Spleen (tissue), 11 donors: ENCODE measurements at regions not wholly inside any gene's neighbourhood (a gene's known extent, or its start where the extent isn't known, plus 50 kb on each side); places are given as distances from the start of the nearest gene placed in this dataset.
"Not testable (repeated sequence)": the region's sequence is repeated elsewhere in the genome, so short reads cannot be mapped to it uniquely, and the experiment has no call there.

Source experiments
- DNase-seq: peaks from one replicate; pipeline ENCODE4 v3.0.0-alpha.2; 2020
- H3K27ac ChIP-seq, 8 donors: fragments of 200-600 bp; sonication (generic) in 7 of 8; 1 replicate in 4 of 8; 2 replicates in 4 of 8; pipeline versions ENCODE4 v1.5.0 to v1.8.0; 2016 to 2021; ENCODE audit warnings: inconsistent platforms in 4 of 8, mild to moderate bottlenecking in 4 of 8, moderate library complexity in 1 of 8
- H3K27me3 ChIP-seq, 7 donors: fragments of 200-600 bp; sonication (generic) in 6 of 7; replicated peaks in 1 of 7; 1 replicate in 4 of 7; 2 replicates in 3 of 7; pipeline versions ENCODE4 v1.5.0 to v1.8.0; 2016 to 2021; ENCODE audit warnings: inconsistent platforms in 3 of 7, mild to moderate bottlenecking in 1 of 7
- H3K36me3 ChIP-seq, 6 donors: fragments of 200-600 bp; sonication (generic) in 5 of 6; 1 replicate in 4 of 6; 2 replicates in 2 of 6; pipeline versions ENCODE4 v1.5.0 to v1.8.0; 2016 to 2021; ENCODE audit warnings: inconsistent platforms in 2 of 6
- H3K4me1 ChIP-seq, 6 donors: fragments of 200-600 bp; sonication (generic) in 5 of 6; 1 replicate in 3 of 6; 2 replicates in 3 of 6; pipeline versions ENCODE4 v1.5.0 to v1.8.0; 2016 to 2021; ENCODE audit warnings: inconsistent platforms in 3 of 6
- H3K4me3 ChIP-seq, 8 donors: fragments of 200-600 bp; sonication (generic) in 7 of 8; 1 replicate in 4 of 8; 2 replicates in 4 of 8; pipeline versions ENCODE4 v1.5.0 to v1.8.0; 2016 to 2021; ENCODE audit warnings: inconsistent platforms in 4 of 8, mild to moderate bottlenecking in 4 of 8, moderate library complexity in 2 of 8
- H3K9me3 ChIP-seq, 8 donors: fragments of 200-600 bp; sonication (generic) in 7 of 8; 1 replicate in 4 of 8; 2 replicates in 4 of 8; pipeline versions ENCODE4 v1.5.0 to v1.8.0; 2016 to 2021; ENCODE audit warnings: inconsistent platforms in 4 of 8
- POLR2A ChIP-seq, 3 donors: fragments of 450-650 bp; IDR thresholded peaks; one replicate each; pipeline ENCODE4 v1.5.1; 2017; ENCODE audit warnings: antibody characterized with exemption in 3 of 3, mild to moderate bottlenecking in 1 of 3
- POLR2AphosphoS5 ChIP-seq, 3 donors: sonication (generic); formaldehyde crosslinking; IDR thresholded peaks; one replicate each; pipeline ENCODE4 v1.5.1; 2017; ENCODE audit warnings: antibody characterized with exemption in 3 of 3
- WGBS, 5 donors: extraction: QIAGEN DNeasy Blood & Tissue Kit in 3 of 5; methylation state at CpG; one replicate each; pipeline versions ENCODE4 v1.1.5 to v1.1.7; 2013 to 2018; 5-methylcytosine and 5-hydroxymethylcytosine counted together
- intact Hi-C: fragments of 100-400 bp; cut with DNase I; formaldehyde crosslinking; loops from one replicate; pipeline ENCODE4 v1.15.0; 2023; ENCODE audit warnings: low total_unique reads
- TF ChIP-seq, protein P1 (sequence below), 11 experiments: fragments of 200-600 bp in 7 of 11; fragments of 450-650 bp in 4 of 11; sonication (generic) in 4 of 11; IDR thresholded peaks in 8 of 11; conservative IDR thresholded peaks in 3 of 11; 1 replicate in 7 of 11; 2 replicates in 4 of 11; pipeline versions ENCODE4 v1.4.0 to v1.8.0; 2016 to 2021; ENCODE audit warnings: antibody characterized with exemption in 11 of 11, inconsistent platforms in 4 of 11, mild to moderate bottlenecking in 1 of 11
- donor health status: healthy with polysubstance abuse.
- donor health status: DM: no; HTN: no; CAD: no; lungs with moderate emphysema.
- donor health status: DM: no; HTN: no; CAD: no.
- donor health status: Bipolar disorder and iron deficiency.
- donor health status: healthy.
- donor health status: DM: no; HTN: no; CAD: no.
- donor health status: DM: yes; HTN: yes; CAD: no.

DNA sequence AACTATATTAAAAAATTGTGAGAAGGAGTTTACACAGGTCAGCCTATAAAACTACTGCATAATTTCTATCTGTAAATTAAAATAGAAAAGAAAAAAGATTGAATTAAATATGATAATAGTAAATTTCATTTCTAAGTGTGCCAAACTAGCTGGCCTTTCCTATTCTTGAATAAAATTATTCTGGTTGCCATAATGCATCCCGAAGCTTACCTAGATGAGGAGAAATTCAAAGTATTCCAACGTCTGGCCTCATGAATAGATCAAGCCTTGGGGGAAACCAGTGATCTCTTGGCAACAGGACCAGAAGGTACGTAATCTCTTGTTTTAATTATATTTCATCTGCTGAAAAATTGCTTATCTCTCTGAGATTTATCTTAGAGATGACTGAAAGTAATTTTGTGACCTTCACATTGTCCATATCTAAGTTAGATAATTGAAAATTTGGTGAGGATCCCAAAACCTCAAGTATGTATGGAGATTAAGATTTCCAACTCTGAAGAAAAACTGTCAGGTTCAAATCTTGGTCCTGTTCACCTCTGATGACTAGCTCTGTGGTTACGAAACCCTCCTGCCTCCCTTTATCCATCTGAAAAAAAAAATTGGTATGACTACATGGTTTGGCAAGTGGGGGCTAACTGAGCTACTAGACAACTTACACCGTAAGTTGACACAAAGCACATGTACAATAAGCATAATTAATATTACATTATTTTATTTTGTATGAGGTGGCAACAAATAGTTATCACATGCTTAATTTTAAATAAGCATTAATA lies 891.4 kb upstream of the ADAMTS5 start:
- DNase-seq, H3K9me3 ChIP-seq, intact Hi-C loops, H3K27ac ChIP-seq, H3K4me3 ChIP-seq, H3K27me3 ChIP-seq, H3K36me3 ChIP-seq, H3K4me1 ChIP-seq: not testable (repeated sequence)
- WGBS, 5 donors: 80 to 91% (median 86%) methylated on average over 5 of the region's 5 CpGs

DNA sequence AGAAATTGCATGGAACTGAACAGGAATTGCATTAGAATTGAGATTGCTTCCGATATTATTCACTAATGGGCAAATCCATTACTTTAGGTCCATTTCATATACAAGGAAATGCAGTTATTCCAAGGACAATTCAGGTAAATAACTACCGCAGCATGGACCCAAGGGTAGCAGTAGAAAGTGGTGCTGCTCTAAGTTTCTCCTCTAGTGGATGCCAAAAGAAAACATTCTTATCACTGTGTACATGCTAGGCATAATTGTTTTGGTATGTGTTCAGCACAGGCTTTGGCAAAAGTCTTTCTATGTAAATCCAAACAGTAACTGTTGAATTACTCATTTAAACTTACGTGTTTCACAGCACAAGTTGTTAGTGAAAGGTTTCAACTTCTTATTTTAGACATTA lies 890.1 kb upstream of the ADAMTS5 start:
- H3K4me1 ChIP-seq, H3K9me3 ChIP-seq, DNase-seq, H3K4me3 ChIP-seq, H3K27ac ChIP-seq, intact Hi-C loops, H3K27me3 ChIP-seq, H3K36me3 ChIP-seq: not testable (repeated sequence)
- 76 to 91% (median 83%) methylated on average over 3 of the region's 3 CpGs for WGBS, 5 donors

DNA sequence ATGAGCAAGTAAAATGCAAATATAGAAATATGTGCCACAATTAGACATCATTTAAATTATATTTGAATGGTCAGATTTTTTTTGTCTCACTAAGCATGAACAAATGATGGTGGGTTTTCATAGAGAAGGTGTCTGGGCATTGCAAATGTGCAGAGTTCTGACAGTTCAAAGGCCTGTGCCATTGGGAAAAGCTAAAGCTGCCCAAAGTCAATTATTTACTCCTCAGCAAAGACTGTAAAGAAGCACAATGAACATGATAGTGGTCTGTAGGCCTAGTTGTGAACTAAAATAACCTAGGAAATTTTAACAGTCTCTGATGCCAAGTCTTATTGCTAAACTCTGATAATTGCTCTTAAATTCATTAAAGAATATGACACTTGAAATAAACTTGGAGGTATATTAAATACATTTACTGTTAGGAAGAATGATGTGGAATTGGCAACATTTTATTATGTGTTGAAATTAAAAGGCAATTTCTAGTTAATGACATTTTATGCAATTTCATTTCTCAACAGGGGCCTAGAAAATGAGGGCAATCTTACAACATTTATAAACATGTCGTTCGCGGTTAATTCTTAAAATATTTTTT lies 874.3 kb upstream of the ADAMTS5 start:
- TF ChIP-seq POLR2AphosphoS5 (IDR thresholded peaks at IDR 0.05): no peak
- TF ChIP-seq, protein P1, sequence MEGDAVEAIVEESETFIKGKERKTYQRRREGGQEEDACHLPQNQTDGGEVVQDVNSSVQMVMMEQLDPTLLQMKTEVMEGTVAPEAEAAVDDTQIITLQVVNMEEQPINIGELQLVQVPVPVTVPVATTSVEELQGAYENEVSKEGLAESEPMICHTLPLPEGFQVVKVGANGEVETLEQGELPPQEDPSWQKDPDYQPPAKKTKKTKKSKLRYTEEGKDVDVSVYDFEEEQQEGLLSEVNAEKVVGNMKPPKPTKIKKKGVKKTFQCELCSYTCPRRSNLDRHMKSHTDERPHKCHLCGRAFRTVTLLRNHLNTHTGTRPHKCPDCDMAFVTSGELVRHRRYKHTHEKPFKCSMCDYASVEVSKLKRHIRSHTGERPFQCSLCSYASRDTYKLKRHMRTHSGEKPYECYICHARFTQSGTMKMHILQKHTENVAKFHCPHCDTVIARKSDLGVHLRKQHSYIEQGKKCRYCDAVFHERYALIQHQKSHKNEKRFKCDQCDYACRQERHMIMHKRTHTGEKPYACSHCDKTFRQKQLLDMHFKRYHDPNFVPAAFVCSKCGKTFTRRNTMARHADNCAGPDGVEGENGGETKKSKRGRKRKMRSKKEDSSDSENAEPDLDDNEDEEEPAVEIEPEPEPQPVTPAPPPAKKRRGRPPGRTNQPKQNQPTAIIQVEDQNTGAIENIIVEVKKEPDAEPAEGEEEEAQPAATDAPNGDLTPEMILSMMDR (IDR thresholded peaks at IDR 0.05 in 8 of 11, conservative IDR thresholded peaks at IDR 0.05 in 3 of 11): no peak
- no peak for TF ChIP-seq POLR2A (IDR thresholded peaks at IDR 0.05)

DNA sequence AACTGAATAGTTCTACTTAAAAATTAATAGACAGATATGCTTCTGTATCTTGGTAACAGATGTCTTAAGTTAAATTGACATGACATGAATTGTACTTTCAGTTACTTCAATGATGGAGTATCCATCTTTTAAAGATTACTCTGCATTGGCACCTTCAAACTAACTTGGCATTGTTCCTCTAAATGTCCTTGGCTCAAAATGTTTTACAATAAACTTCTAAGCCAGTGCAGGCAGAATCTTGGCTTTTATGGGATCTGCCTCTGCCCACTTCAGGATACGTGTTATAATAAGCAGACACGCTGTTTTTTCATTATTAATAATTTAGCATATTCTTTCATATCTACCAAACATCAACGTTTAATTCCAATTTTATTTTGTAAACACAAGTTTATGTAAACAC lies 873.4 kb upstream of the ADAMTS5 start:
- H3K4me1 ChIP-seq: no peaks in the 10 kb centered on the region
- peaks cover 0 to 12% (median 3%) of the 10 kb centered on the region in 8 donors for H3K9me3 ChIP-seq
- no peak overlapping the region for H3K4me3 ChIP-seq
- no peak overlapping the region for H3K27ac ChIP-seq
- TF ChIP-seq, protein P1 (IDR thresholded peaks at IDR 0.05 in 8 of 11, conservative IDR thresholded peaks at IDR 0.05 in 3 of 11): no peak
- TF ChIP-seq POLR2A (IDR thresholded peaks at IDR 0.05) (no peak), POLR2AphosphoS5 (IDR thresholded peaks at IDR 0.05) (no peak)
- 64 to 85% (median 75%) methylated on average over 3 of the region's 3 CpGs for WGBS, 5 donors
- H3K36me3 ChIP-seq: no peaks in the 10 kb centered on the region
- H3K27me3 ChIP-seq: no peaks in the 10 kb centered on the region
- intact Hi-C loops: no loop called here
- no peak for DNase-seq

More for the DNA sequence above, 874.3 kb upstream of the ADAMTS5 start:
- Histone ChIP-seq H3K4me1 (no peaks in the 10 kb centered on the region), H3K4me3 (no peak overlapping the region), H3K27ac (no peak overlapping the region), H3K9me3 (peaks cover 0 to 11% (median 2%) of the 10 kb centered on the region in 8 donors), H3K27me3 (no peaks in the 10 kb centered on the region), H3K36me3 (no peaks in the 10 kb centered on the region)
- intact Hi-C loops: no loop called here
- WGBS, 5 donors: 93 to 98% (median 97%) methylated on average over 3 of the region's 3 CpGs
- DNase-seq: no peak

DNA sequence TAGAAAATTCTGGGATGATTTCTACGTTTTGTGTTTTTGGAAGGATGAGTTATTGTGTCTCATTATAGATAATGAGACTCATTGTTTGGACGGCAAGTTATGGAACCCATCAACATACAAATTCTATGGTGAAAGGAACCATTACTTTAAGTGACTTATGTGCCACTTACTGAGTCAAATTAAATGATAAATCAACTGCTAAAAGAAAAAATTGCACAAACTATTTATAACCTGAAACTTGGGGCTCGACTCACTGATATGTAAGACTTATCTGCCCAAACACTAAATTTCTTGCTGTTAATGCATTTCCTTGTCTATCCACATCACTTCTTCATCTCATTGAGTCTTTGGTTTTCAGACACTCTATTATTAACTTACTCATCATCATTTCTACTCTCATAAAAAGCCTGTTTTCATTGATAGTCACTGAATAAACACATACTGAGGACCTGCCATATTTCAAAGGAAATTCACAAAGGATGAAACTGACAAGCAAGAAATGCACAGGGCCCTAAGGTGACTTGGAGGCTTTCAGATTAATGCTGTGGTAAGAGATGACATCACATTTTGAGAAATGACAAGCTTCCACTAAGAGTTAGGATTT lies 872.7 kb upstream of the ADAMTS5 start:
- Histone ChIP-seq H3K27me3 (no peaks in the 10 kb centered on the region), H3K4me1 (no peaks in the 10 kb centered on the region), H3K9me3 (peaks cover 0 to 12% (median 5%) of the 10 kb centered on the region in 8 donors), H3K4me3 (no peak overlapping the region), H3K36me3 (no peaks in the 10 kb centered on the region), H3K27ac (no peak overlapping the region)
- no peak for DNase-seq
- TF ChIP-seq POLR2AphosphoS5 (IDR thresholded peaks at IDR 0.05) (no peak), POLR2A (IDR thresholded peaks at IDR 0.05) (no peak)
- TF ChIP-seq, protein P1 (IDR thresholded peaks at IDR 0.05 in 8 of 11, conservative IDR thresholded peaks at IDR 0.05 in 3 of 11): no peak
- 66 to 79% (median 77%) methylated on average over 3 of the region's 3 CpGs for WGBS, 5 donors
- intact Hi-C loops: no loop called here
